K562 (cell line): ENCODE measurements at regions not wholly inside any gene's neighbourhood (a gene's known extent, or its start where the extent isn't known, plus 50 kb on each side); places are given as distances from the start of the nearest gene placed in this dataset.

ENCODE experiments used
- ATAC-seq: fragments of 200-7000 bp; cut with Tn5 transposase; 3 replicates; pipeline ENCODE4 v1.9.1; 2020; ENCODE audit warnings: moderate library complexity
- BruUV-seq: library from RNA; stranded (reverse); fragments of 400-500 nt; replicated peaks from 2 replicates; lab custom pipeline; 2021; lab: Mats Ljungman, UMichigan
- CTCF ChIA-PET: fragments of 300-600 bp; formaldehyde crosslinking; extraction: SDS; loops from one replicate; lab custom pipeline; 2021; ENCODE audit warnings: low intra/inter-chr PET ratio; lab: Yijun Ruan, JAX
- POLR2A ChIA-PET: fragments of 300-600, 350-650 bp; sonication (Branson Sonifier 250); formaldehyde crosslinking; extraction: SDS; loops from one replicate; lab custom pipeline; 2021; ENCODE audit warnings: antibody characterized with exemption, inconsistent platforms; lab: Yijun Ruan, JAX
- DNase-seq, 4 experiments: peaks; one replicate each; pipeline versions ENCODE4 v3.0.0 to v3.0.0-alpha.2; 2011 to 2018; ENCODE audit warnings: low spot score in 3 of 4, mixed read lengths in 3 of 4; ENCODE audit errors: extremely low read depth in 1 of 4
- FAIRE-seq: peaks from 2 replicates; lab custom pipeline; 2011; peaks lifted over from hg19 to GRCh38; lab: Jason Lieb, UNC
- H2AFZ ChIP-seq: 2 replicates; pipeline ENCODE4 v1.6.0; 2011; ENCODE audit warnings: low read depth, low read length, control low read depth, inconsistent platforms
- H3K27ac ChIP-seq: fragments of 200-600 bp; 3 replicates; pipeline ENCODE4 v1.8.0; 2011; ENCODE audit warnings: low read depth, mild to moderate bottlenecking, control low read depth, inconsistent platforms, low read length, moderate library complexity, mixed read lengths; ENCODE audit errors: extremely low read depth
- H3K27me3 ChIP-seq, 2 experiments: fragments of 300-600 bp in 1 of 2; 2 replicates in 1 of 2; 3 replicates in 1 of 2; pipeline versions ENCODE4 v1.6.0 to v1.8.0; 2011; ENCODE audit warnings: inconsistent platforms in 2 of 2, low read length in 2 of 2, mild to moderate bottlenecking in 1 of 2, mixed read lengths in 1 of 2, moderate library complexity in 1 of 2; ENCODE audit not compliant: control insufficient read depth in 2 of 2, insufficient read depth in 2 of 2
- H3K36me3 ChIP-seq: fragments of 300-600 bp; 3 replicates; pipeline ENCODE4 v1.8.0; 2011; ENCODE audit warnings: mild to moderate bottlenecking, low read length, inconsistent platforms; ENCODE audit not compliant: control insufficient read depth, insufficient read depth
- H3K4me1 ChIP-seq, 2 experiments: fragments of 200-600 bp in 1 of 2; replicated peaks in 1 of 2; 2 replicates in 1 of 2; 3 replicates in 1 of 2; pipeline versions ENCODE4 v1.5.1 to v1.8.0; 2011; ENCODE audit warnings: inconsistent platforms in 2 of 2, low read length in 2 of 2, mild to moderate bottlenecking in 1 of 2, mixed read lengths in 1 of 2, moderate library complexity in 1 of 2; ENCODE audit not compliant: control insufficient read depth in 2 of 2, insufficient read depth in 2 of 2
- H3K4me2 ChIP-seq: 2 replicates; pipeline ENCODE4 v1.6.1; 2011; ENCODE audit warnings: low read length, control low read depth, inconsistent platforms, mixed read lengths; ENCODE audit not compliant: insufficient read depth
- H3K4me3 ChIP-seq: fragments of 200-600 bp; sonication (generic), shearing (Covaris generic); 2 replicates; pipeline ENCODE4 v1.5.1; 2016; ENCODE audit warnings: control low read depth, inconsistent platforms
- H3K79me2 ChIP-seq: fragments of 200-600 bp; 3 replicates; pipeline ENCODE4 v1.8.0; 2011; ENCODE audit warnings: low read length, inconsistent platforms; ENCODE audit not compliant: control insufficient read depth, insufficient read depth
- H3K9ac ChIP-seq, 2 experiments: 2 replicates each; pipeline versions ENCODE4 v1.6.0 to v1.6.1; 2011; ENCODE audit warnings: low read depth in 2 of 2, low read length in 2 of 2, control low read depth in 1 of 2, inconsistent platforms in 1 of 2, mild to moderate bottlenecking in 1 of 2, mixed read lengths in 1 of 2; ENCODE audit not compliant: insufficient read depth in 1 of 2
- H3K9me1 ChIP-seq: one replicate; pipeline ENCODE4 v1.6.0; 2011; ENCODE audit warnings: inconsistent platforms, mild to moderate bottlenecking, low read length, moderate library complexity; ENCODE audit not compliant: control insufficient read depth, insufficient read depth
- H3K9me3 ChIP-seq: replicated peaks from 2 replicates; pipeline ENCODE4 v1.5.1; 2011; ENCODE audit warnings: low read depth, low read length, inconsistent platforms; ENCODE audit not compliant: control insufficient read depth, insufficient read depth
- H4K20me1 ChIP-seq: replicated peaks from 2 replicates; pipeline ENCODE4 v1.6.1; 2011; ENCODE audit warnings: low read length, inconsistent platforms, mixed read lengths; ENCODE audit not compliant: control insufficient read depth, insufficient read depth
- BHLHE40 ChIP-seq: IDR thresholded peaks from 2 replicates; pipeline ENCODE4 v1.6.1; 2011; ENCODE audit warnings: low read length, improper control_type of control experiment
- CXXC5 ChIP-seq: fragments of 250-450 bp; sonication (Bioruptor Pico); IDR thresholded peaks from 2 replicates; pipeline ENCODE4 v1.8.0; 2022; ENCODE audit warnings: inconsistent platforms, mild to moderate bottlenecking, moderate library complexity
- PRDM10 ChIP-seq: fragments of 450-650 bp; IDR thresholded peaks from 2 replicates; pipeline ENCODE4 v1.6.1; 2018; ENCODE audit not compliant: partially characterized antibody
- SAP30 ChIP-seq: fragments of 200-600 bp; sonication (generic); IDR thresholded peaks from 2 replicates; pipeline ENCODE4 v1.6.1; 2012; ENCODE audit warnings: borderline replicate concordance, low read depth, mild to moderate bottlenecking, moderate library complexity, low read length, control low read depth, inconsistent platforms; ENCODE audit not compliant: insufficient read depth, poor library complexity, severe bottlenecking
- ZNF12 ChIP-seq: sonication (generic); formaldehyde crosslinking; IDR thresholded peaks from 2 replicates; pipeline ENCODE4 v1.4.0; 2020; ENCODE audit warnings: mild to moderate bottlenecking, missing genetic modification reagents
- ZNF121 ChIP-seq: sonication (generic); formaldehyde crosslinking; conservative IDR thresholded peaks from 2 replicates; pipeline ENCODE4 v1.8.0; 2022; ENCODE audit warnings: missing genetic modification reagents
- ZNF165 ChIP-seq: fragments of 250-450 bp; sonication (Bioruptor Pico); IDR thresholded peaks from 2 replicates; pipeline ENCODE4 v1.4.0; 2020; ENCODE audit warnings: borderline replicate concordance
- WGBS: fragments of 100-300 bp; shearing (Covaris generic); methylation state at CpG from one replicate; pipeline ENCODE4 v1.1.6; 2016; ENCODE audit warnings: low coverage, mixed read lengths; ENCODE audit not compliant: insufficient coverage; ENCODE audit errors: missing lambda C conversion rate; 5-methylcytosine and 5-hydroxymethylcytosine counted together
- in situ Hi-C: fragments of 300-500 bp; cut with MboI; formaldehyde crosslinking; loops from 4 replicates; pipeline ENCODE4 v1.15.0; 2018; ENCODE audit warnings: inconsistent platforms, mixed read lengths
- intact Hi-C: fragments of 100-400 bp; cut with micrococcal nuclease; formaldehyde crosslinking; loops from 2 replicates; pipeline ENCODE4 v1.14.2; 2022
- TF ChIP-seq, protein P1 (sequence below): fragments of 250-450 bp; sonication (Bioruptor Pico); IDR thresholded peaks from 2 replicates; pipeline ENCODE4 v1.8.0; 2021; ENCODE audit warnings: borderline replicate concordance, mild to moderate bottlenecking, moderate library complexity; ENCODE audit not compliant: poor library complexity, severe bottlenecking

GRCh38 chr4:67161311-67161710, 384.0 kb downstream of the CENPC start:
- ChIA-PET POLR2A (no interaction called here), CTCF (no interaction called here)
- no peak for ATAC-seq
- no peak for FAIRE-seq
- 0% methylated on average over 3 of the region's 3 CpGs for WGBS
- TF ChIP-seq, protein P1, sequence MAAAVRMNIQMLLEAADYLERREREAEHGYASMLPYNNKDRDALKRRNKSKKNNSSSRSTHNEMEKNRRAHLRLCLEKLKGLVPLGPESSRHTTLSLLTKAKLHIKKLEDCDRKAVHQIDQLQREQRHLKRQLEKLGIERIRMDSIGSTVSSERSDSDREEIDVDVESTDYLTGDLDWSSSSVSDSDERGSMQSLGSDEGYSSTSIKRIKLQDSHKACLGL, result no peak
- TF ChIP-seq ZNF121 (no peak), SAP30 (no peak), ZNF165 (no peak), PRDM10 (no peak), CXXC5 (CRISPR knock-in tag) (no peak), BHLHE40 (no peak), ZNF12 (CRISPR knock-in tag) (no peak)
- Histone ChIP-seq H3K4me2 (no peak overlapping the region), H3K4me1 (no peaks in the 10 kb centered on the region), H3K27me3 (no peaks in the 10 kb centered on the region), H3K27ac (no peak overlapping the region), H3K4me3 (no peak overlapping the region), H3K9me3 (no peaks in the 10 kb centered on the region), H4K20me1 (no peaks in the 10 kb centered on the region), H3K79me2 (no peaks in the 10 kb centered on the region), H3K36me3 (no peaks in the 10 kb centered on the region), H2AFZ (no peak overlapping the region), H3K9ac (no peak overlapping the region), H3K9me1 (no peaks in the 10 kb centered on the region)
- DNase-seq, result no peak
- no TSS peak for BruUV-seq
- in situ Hi-C loops (no loop called here), intact Hi-C loops (no loop called here)
